Fibroblast of lung (primary cell): ENCODE measurements at regions not wholly inside any gene's neighbourhood (a gene's known extent, or its start where the extent isn't known, plus 50 kb on each side); places are given as distances from the start of the nearest gene placed in this dataset.

Experiments used
- CTCF ChIP-seq, 2 donors: IDR thresholded peaks in 1 of 2; conservative IDR thresholded peaks in 1 of 2; 1 replicate in 1 of 2; 2 replicates in 1 of 2; pipeline ENCODE4 v1.5.1; 2011 to 2012; ENCODE audit warnings: low read length in 2 of 2, control low read depth in 1 of 2, inconsistent platforms in 1 of 2, low read depth in 1 of 2, mild to moderate bottlenecking in 1 of 2
- EZH2 ChIP-seq: IDR thresholded peaks from 2 replicates; pipeline ENCODE4 v1.5.1; 2012; ENCODE audit warnings: low read length, control low read depth, mild to moderate bottlenecking; ENCODE audit errors: missing control alignments

DNA sequence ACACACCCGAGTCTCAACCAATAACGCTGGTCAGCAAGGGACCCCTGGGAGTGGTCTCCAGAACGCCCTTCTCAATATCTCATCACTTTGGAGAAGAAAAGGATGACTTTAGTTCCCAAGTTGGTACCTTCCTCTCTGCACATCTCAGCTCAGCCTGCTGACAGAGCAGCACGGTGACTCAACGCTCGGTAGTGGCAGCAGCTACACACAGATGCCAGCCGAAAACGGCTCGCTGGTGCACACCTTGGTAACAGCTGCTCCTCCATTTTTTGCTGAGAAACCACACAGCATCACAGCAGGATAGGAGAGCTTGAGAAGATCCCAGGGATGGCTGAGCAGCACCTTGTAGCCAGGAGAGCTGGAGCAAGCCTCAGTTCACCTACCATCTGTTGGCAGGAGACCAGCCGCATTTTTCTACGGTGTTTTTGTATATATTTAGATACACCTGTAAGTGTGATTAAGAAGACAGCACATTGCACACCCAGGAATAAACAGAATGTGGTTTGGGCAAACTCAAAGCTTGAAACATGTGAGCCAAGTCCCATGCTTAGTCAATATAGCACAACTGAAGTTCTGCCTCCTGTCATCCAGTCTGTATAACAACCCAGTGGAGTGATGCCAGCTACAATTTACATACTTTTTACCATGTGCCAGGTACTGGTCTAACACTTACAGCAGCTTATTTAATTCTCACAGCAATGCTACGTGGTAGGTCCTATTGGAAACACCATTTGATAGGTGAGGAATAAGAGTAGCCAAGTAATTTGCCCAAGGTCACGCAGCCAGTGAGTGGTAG lies 83.8 kb upstream of the ERCC4 start:
- TF ChIP-seq EZH2 = no peak
- TF ChIP-seq CTCF (conservative IDR thresholded peaks at IDR 0.05 in 1 of 2, IDR thresholded peaks at IDR 0.05 in 1 of 2; ENCODE audit: low read depth in 1 of 2, low read length in 2 of 2) = no peak
